AG04450 (cell line): ENCODE measurements at regions not wholly inside any gene's neighbourhood (a gene's known extent, or its start where the extent isn't known, plus 50 kb on each side); places are given as distances from the start of the nearest gene placed in this dataset.

Source experiments
- CTCF ChIA-PET: fragments of 300-600, 350-600 bp; formaldehyde crosslinking; extraction: SDS; loops from one replicate; lab custom pipeline; 2022; ENCODE audit warnings: antibody characterized with exemption, inconsistent platforms; lab: Charles Lee
- POLR2A ChIA-PET: fragments of 350-600 bp; formaldehyde crosslinking; extraction: SDS; loops from one replicate; lab custom pipeline; 2021; ENCODE audit warnings: antibody characterized with exemption, inconsistent platforms; lab: Yijun Ruan, JAX
- DNase-seq: peaks from one replicate; pipeline ENCODE4 v3.0.0-alpha.2; 2011; ENCODE audit warnings: low read depth, low spot score
- H3K27ac ChIP-seq: one replicate; pipeline ENCODE4 v1.5.1; 2012; ENCODE audit warnings: low read depth, low read length, control low read depth
- H3K27me3 ChIP-seq: one replicate; pipeline ENCODE4 v1.6.0; 2012; ENCODE audit warnings: low read length; ENCODE audit not compliant: control insufficient read depth, insufficient read depth
- H3K4me3 ChIP-seq: 2 replicates; pipeline ENCODE4 v1.5.1; 2011; ENCODE audit warnings: mild to moderate bottlenecking, low read depth, low read length, control low read depth
- H3K9me3 ChIP-seq: 2 replicates; pipeline ENCODE4 v1.5.1; 2012; ENCODE audit warnings: low read length; ENCODE audit not compliant: control insufficient read depth, insufficient read depth
- CTCF ChIP-seq: IDR thresholded peaks from 2 replicates; pipeline ENCODE4 v1.5.1; 2011; ENCODE audit warnings: low read depth, low read length, control low read depth, inconsistent platforms

GRCh38 chr4:125676156-125676555 lies 361.4 kb downstream of the FAT4 start:
- H3K27ac ChIP-seq: no peak overlapping the region
- ChIA-PET CTCF (no interaction called here), POLR2A (no interaction called here)
- DNase-seq: no peak
- no peak for TF ChIP-seq CTCF
- no peaks in the 10 kb centered on the region for H3K27me3 ChIP-seq
- no peak overlapping the region for H3K4me3 ChIP-seq
- no peaks in the 10 kb centered on the region for H3K9me3 ChIP-seq

- no peaks in the 10 kb centered on the region for H3K9me3 ChIP-seq
- H3K27me3 ChIP-seq: no peaks in the 10 kb centered on the region
- no peak for TF ChIP-seq CTCF
- ChIA-PET POLR2A (no interaction called here), CTCF (no interaction called here)
- no peak for DNase-seq
- H3K27ac ChIP-seq: no peak overlapping the region
- no peak overlapping the region for H3K4me3 ChIP-seq
These were observed 361.8 kb downstream of the FAT4 start for GRCh38 chr4:125676583-125676982.

- ChIA-PET CTCF (no interaction called here), POLR2A (no interaction called here)
- H3K9me3 ChIP-seq: no peaks in the 10 kb centered on the region
- no peaks in the 10 kb centered on the region for H3K27me3 ChIP-seq
- TF ChIP-seq CTCF: no peak
- DNase-seq: no peak
- no peak overlapping the region for H3K4me3 ChIP-seq
- H3K27ac ChIP-seq: no peak overlapping the region
These were observed 363.0 kb downstream of the FAT4 start for GRCh38 chr4:125677665-125678307.

GRCh38 chr4:125679989-125680388 lies 365.2 kb downstream of the FAT4 start:
- no peak overlapping the region for H3K4me3 ChIP-seq
- no peaks in the 10 kb centered on the region for H3K9me3 ChIP-seq
- H3K27ac ChIP-seq: no peak overlapping the region
- TF ChIP-seq CTCF: no peak
- ChIA-PET CTCF (no interaction called here), POLR2A (no interaction called here)
- no peaks in the 10 kb centered on the region for H3K27me3 ChIP-seq
- DNase-seq: no peak

GRCh38 chr4:125681240-125681639 lies 366.5 kb downstream of the FAT4 start:
- POLR2A ChIA-PET: interaction anchor here (0.5 to 0.6 kb wide), 2 partner anchors 722 to 1578 kb away, joined by 3 to 4 read pairs; no protein-coding TSS in a partner anchor
- Histone ChIP-seq H3K4me3 (no peak overlapping the region), H3K27ac (no peak overlapping the region), H3K27me3 (no peaks in the 10 kb centered on the region), H3K9me3 (no peaks in the 10 kb centered on the region)
- CTCF ChIA-PET: no interaction called here
- TF ChIP-seq CTCF: no peak
- no peak for DNase-seq
